ENCODE measurements at regions not wholly inside any gene's neighbourhood (a gene's known extent, or its start where the extent isn't known, plus 50 kb on each side); places are given as distances from the start of the nearest gene placed in this dataset.

- no peaks in the 10 kb centered on the region for H3K9me3 Mint-ChIP-seq
- H3K23ac ChIP-seq (ENCODE audit: insufficient read length, low read depth, low read length): no peak overlapping the region
- no peak overlapping the region for H3K18ac ChIP-seq (ENCODE audit: insufficient read length, low read depth, low read length)
- H3K27ac ChIP-seq (ENCODE audit: insufficient read length, low read depth, low read length): no peak overlapping the region
- H2AK5ac ChIP-seq (ENCODE audit: insufficient read length, low read length): no peak overlapping the region
- H4K20me1 ChIP-seq (ENCODE audit: control insufficient read depth, insufficient read depth, insufficient read length): no peaks in the 10 kb centered on the region
- TF ChIP-seq CTCF (conservative IDR thresholded peaks at IDR 0.05): no peak
- H3K4ac ChIP-seq (ENCODE audit: low read depth, low read length): no peak overlapping the region
- H2BK12ac ChIP-seq (ENCODE audit: insufficient read length, low read depth, low read length): no peak overlapping the region
- no peaks in the 10 kb centered on the region for H3K9me3 ChIP-seq (ENCODE audit: control insufficient read depth, low read depth, low read length)
- no peak overlapping the region for H3K4me3 Mint-ChIP-seq
- no peaks in the 10 kb centered on the region for H3K23me2 ChIP-seq (ENCODE audit: insufficient read length, low read depth, low read length, poor library complexity, severe bottlenecking)
- no peaks in the 10 kb centered on the region for H3K27me3 ChIP-seq (ENCODE audit: insufficient read depth, low read length)
- H4K8ac ChIP-seq (replicated peaks; ENCODE audit: insufficient read length, low read depth, low read length): no peak overlapping the region
- no peak overlapping the region for H4K5ac ChIP-seq (ENCODE audit: insufficient read length, low read depth, low read length)
- DNase-seq: no peak
- H3K4me2 ChIP-seq (ENCODE audit: insufficient read depth, insufficient read length, low read length): no peak overlapping the region
- no peak overlapping the region for H3K9ac ChIP-seq (ENCODE audit: extremely low read depth, insufficient read length, low read length)
- H3K4me1 ChIP-seq (ENCODE audit: insufficient read depth, low read length): no peaks in the 10 kb centered on the region
- H3T11ph ChIP-seq (ENCODE audit: low read length): no peak overlapping the region
- H4K91ac ChIP-seq (ENCODE audit: insufficient read length, low read depth, low read length): no peak overlapping the region
- no peak overlapping the region for H2AFZ ChIP-seq (ENCODE audit: low read length)
- H2BK15ac ChIP-seq (ENCODE audit: low read depth, low read length): no peak overlapping the region
- no peak overlapping the region for H3K14ac ChIP-seq (ENCODE audit: insufficient read depth, low read length)
- WGBS (ENCODE audit: extremely low coverage, insufficient read length, low lambda C conversion rate): no CpG with 5 or more reads among the region's 15 CpGs
- no peak overlapping the region for H2BK20ac ChIP-seq (ENCODE audit: low read depth, low read length, poor library complexity, severe bottlenecking)
- no peak overlapping the region for H3K27ac Mint-ChIP-seq
- no peak overlapping the region for H3K56ac ChIP-seq (ENCODE audit: insufficient read length, low read depth, low read length)
- H2BK120ac ChIP-seq (ENCODE audit: low read depth, low read length, poor library complexity, severe bottlenecking): no peak overlapping the region
- H3K4me1 Mint-ChIP-seq: peaks cover 0 to 5% of the 10 kb centered on the region in 2 experiments; a peak in 2 of 4 replicates
- H3K36me3 Mint-ChIP-seq (ENCODE audit: insufficient read depth in 1 of 3, low read depth in 3 of 3): peaks cover 0 to 2% (median 0%) of the 10 kb centered on the region in 3 experiments; a peak in 1 of 7 replicates
- no peaks in the 10 kb centered on the region for H3K79me1 ChIP-seq (ENCODE audit: insufficient read depth, low read depth, low read length, poor library complexity, severe bottlenecking)
- H3K79me2 ChIP-seq (ENCODE audit: insufficient read depth, low read length): no peaks in the 10 kb centered on the region
- no peak overlapping the region for H2BK5ac ChIP-seq (ENCODE audit: insufficient read length, low read length)
- no peaks in the 10 kb centered on the region for H3K27me3 Mint-ChIP-seq (ENCODE audit: low read depth)
Measured at GRCh38 chr4:58723954-58724353, 1613.8 kb upstream of the IGFBP7 start.
